ENCODE measurements at regions not wholly inside any gene's neighbourhood (a gene's known extent, or its start where the extent isn't known, plus 50 kb on each side); places are given as distances from the start of the nearest gene placed in this dataset.

GRCh38 chr4:136443006-136443405 is 1089.3 kb downstream of the PCDH18 start:
- no peak for DNase-seq (ENCODE audit: low read depth)
- TF ChIP-seq CTCF (IDR thresholded peaks at IDR 0.05; ENCODE audit: low read length, missing control alignments) = no peak

GRCh38 chr4:136442447-136442846 is 1089.8 kb downstream of the PCDH18 start:
- DNase-seq (ENCODE audit: low read depth) = no peak
- no peak overlapping the region for H3K4me3 ChIP-seq (replicated peaks; ENCODE audit: low read depth, low read length)
- no peak for TF ChIP-seq CTCF (IDR thresholded peaks at IDR 0.05; ENCODE audit: low read length, missing control alignments)

More at GRCh38 chr4:136443006-136443405, 1089.3 kb downstream of the PCDH18 start:
- H3K4me3 ChIP-seq (replicated peaks; ENCODE audit: low read depth, low read length) = no peak overlapping the region

DNA sequence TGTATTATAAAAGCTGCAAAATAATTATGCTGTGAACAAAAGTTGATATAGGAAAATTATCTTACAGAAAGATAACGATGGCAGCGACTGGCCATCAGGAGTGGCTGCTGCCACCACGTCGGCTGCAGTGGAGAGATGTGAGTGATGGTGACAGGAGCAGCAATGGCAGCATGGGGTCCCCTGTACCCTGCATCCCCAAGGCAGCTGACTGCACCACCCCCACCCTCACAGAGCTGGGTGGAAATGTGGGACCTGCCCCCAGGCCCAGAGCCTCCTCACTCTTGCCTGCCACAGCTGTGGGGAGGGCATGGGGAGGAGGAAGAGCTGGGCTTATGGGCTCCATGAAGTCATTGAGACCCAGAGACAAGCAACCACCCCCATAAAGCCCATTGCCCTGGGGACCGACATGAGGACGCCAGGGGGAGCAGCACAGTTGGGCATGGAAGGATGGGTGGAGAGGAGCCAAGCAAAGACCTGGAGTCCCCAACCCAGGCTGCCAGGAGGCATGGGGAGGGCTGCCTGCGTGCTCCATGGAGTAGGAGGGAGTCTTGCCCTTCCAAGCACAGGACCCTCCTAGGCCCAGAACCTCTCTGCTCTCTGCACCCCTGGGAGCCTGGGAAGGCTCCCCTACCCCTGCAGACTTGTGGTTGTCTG is 1090.5 kb downstream of the PCDH18 start:
- no peak overlapping the region for H3K4me3 ChIP-seq (replicated peaks; ENCODE audit: low read depth, low read length)
- no peak for DNase-seq (ENCODE audit: low read depth)
- TF ChIP-seq CTCF (IDR thresholded peaks at IDR 0.05; ENCODE audit: low read length, missing control alignments) = no peak

GRCh38 chr4:136438645-136439044 is 1093.6 kb downstream of the PCDH18 start:
- H3K4me3 ChIP-seq (replicated peaks; ENCODE audit: low read depth, low read length) = no peak overlapping the region
- TF ChIP-seq CTCF (IDR thresholded peaks at IDR 0.05; ENCODE audit: low read length, missing control alignments) = no peak
- DNase-seq (ENCODE audit: low read depth) = no peak

- DNase-seq (ENCODE audit: low read depth) = no peak
- H3K4me3 ChIP-seq (replicated peaks; ENCODE audit: low read depth, low read length) = no peak overlapping the region
- no peak for TF ChIP-seq CTCF (IDR thresholded peaks at IDR 0.05; ENCODE audit: low read length, missing control alignments)
Observed at GRCh38 chr4:136424052-136424451, 1108.2 kb downstream of the PCDH18 start.

DNA sequence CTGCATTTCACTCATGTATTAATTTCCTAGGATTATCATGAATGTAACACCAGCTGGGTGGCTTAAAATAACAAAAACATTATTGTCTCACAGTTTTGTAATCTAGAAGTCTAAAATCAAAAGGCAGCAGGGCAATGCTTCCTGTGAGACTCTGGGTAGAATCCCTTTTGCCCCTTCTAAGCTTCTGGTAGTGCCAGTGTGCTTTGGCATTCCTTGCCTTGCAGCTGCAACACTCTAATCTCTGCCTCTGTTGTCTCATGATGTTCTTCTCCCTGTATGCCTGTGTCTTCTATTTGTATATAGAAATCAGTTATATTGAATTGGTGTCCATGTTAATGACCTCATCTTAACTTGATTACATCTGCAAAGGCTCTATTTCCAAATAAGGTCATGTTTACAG is 1117.3 kb downstream of the PCDH18 start:
- DNase-seq (ENCODE audit: low read depth) = no peak
- TF ChIP-seq CTCF (IDR thresholded peaks at IDR 0.05; ENCODE audit: low read length, missing control alignments) = no peak
- H3K4me3 ChIP-seq (replicated peaks; ENCODE audit: low read depth, low read length) = no peak overlapping the region

GRCh38 chr4:136412708-136413107 is 1119.6 kb downstream of the PCDH18 start:
- DNase-seq (ENCODE audit: low read depth) = peak; percentile 70
- TF ChIP-seq CTCF (IDR thresholded peaks at IDR 0.05; ENCODE audit: low read length, missing control alignments) = no peak

More at GRCh38 chr4:136412708-136413107, 1119.6 kb downstream of the PCDH18 start:
- H3K4me3 ChIP-seq (replicated peaks; ENCODE audit: low read depth, low read length) = no peak overlapping the region

All from fibroblast of pulmonary artery (primary cell).